Kidney (tissue), 13 donors: ENCODE measurements at regions not wholly inside any gene's neighbourhood (a gene's known extent, or its start where the extent isn't known, plus 50 kb on each side); places are given as distances from the start of the nearest gene placed in this dataset.

ENCODE experiments used
- DNase-seq, 5 donors: peaks; one replicate each; pipeline ENCODE4 v3.0.0-alpha.2; 2013 to 2020
- FAIRE-seq: peaks from 2 replicates; lab custom pipeline; 2012; peaks lifted over from hg19 to GRCh38; lab: Jason Lieb, UNC
- H3K27ac ChIP-seq, 2 donors: one replicate each; pipeline ENCODE4 v1.7.0; 2013; ENCODE audit warnings: low read depth in 2 of 2, low read length in 2 of 2, inconsistent platforms in 1 of 2
- H3K27me3 ChIP-seq: one replicate; pipeline ENCODE4 v1.7.1; 2013; ENCODE audit warnings: low read length, inconsistent platforms; ENCODE audit not compliant: control insufficient read depth, insufficient read depth
- H3K36me3 ChIP-seq, 3 donors: one replicate each; pipeline versions ENCODE4 v1.7.0 to v1.7.1; 2013; ENCODE audit warnings: low read length in 3 of 3, control low read depth in 1 of 3, inconsistent platforms in 1 of 3; ENCODE audit not compliant: insufficient read depth in 3 of 3, control insufficient read depth in 2 of 3
- H3K4me1 ChIP-seq, 3 donors: one replicate each; pipeline versions ENCODE4 v1.7.0 to v1.7.1; 2013; ENCODE audit warnings: low read length in 3 of 3, inconsistent platforms in 1 of 3, low read depth in 1 of 3; ENCODE audit not compliant: control insufficient read depth in 2 of 3, insufficient read depth in 2 of 3
- H3K4me3 ChIP-seq, 3 donors: one replicate each; pipeline versions ENCODE4 v1.7.0 to v1.8.1; 2013; ENCODE audit warnings: low read length in 3 of 3, control low read depth in 1 of 3, inconsistent platforms in 1 of 3
- H3K9ac ChIP-seq, 3 donors: one replicate each; pipeline versions ENCODE4 v1.7.0 to v1.7.1; 2013; ENCODE audit warnings: low read length in 3 of 3, control low read depth in 1 of 3, inconsistent platforms in 1 of 3
- H3K9me3 ChIP-seq, 3 donors: one replicate each; pipeline versions ENCODE4 v1.7.0 to v1.7.1; 2013; ENCODE audit warnings: low read length in 3 of 3, control low read depth in 1 of 3, inconsistent platforms in 1 of 3; ENCODE audit not compliant: control insufficient read depth in 2 of 3, insufficient read depth in 1 of 3
- intact Hi-C: fragments of 100-400 bp; cut with DNase I; formaldehyde crosslinking; loops from one replicate; pipeline ENCODE4 v1.11.1; 2022
- TF ChIP-seq, protein P1 (sequence below): IDR thresholded peaks from 3 replicates; pipeline ENCODE4 v1.5.1; 2012; ENCODE audit warnings: mild to moderate bottlenecking, moderate library complexity, borderline replicate concordance; ENCODE audit not compliant: insufficient read depth; ENCODE audit errors: extremely low read depth
- donor health status: control.
- donor health status: control.
- donor health status: control.
- donor health status: control.
- donor health status: control.
- donor health status: DM: yes; HTN: yes; CAD: no.
- donor health status: Normal renal cell carcinoma (clear cell type).

DNA sequence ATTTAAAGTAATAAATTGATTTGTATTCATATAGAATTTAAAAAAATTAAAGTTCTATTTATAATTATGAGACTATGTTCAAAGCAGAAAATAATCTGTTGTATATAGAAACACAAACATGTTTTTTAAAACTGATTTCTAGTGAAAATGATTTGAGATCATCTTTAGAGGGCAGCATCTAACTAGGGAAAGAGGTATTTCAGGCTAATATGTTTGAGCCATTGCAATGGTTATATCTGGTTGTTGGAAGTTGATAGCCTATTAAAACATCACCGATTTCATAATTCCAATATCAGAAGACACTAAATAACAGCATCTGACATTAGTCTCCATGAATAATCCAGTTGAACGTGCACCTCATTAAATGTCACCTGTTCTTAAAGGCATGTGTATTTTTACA lies 79.8 kb upstream of the SLITRK6 start:
- FAIRE-seq = no peak
- TF ChIP-seq, protein P1, sequence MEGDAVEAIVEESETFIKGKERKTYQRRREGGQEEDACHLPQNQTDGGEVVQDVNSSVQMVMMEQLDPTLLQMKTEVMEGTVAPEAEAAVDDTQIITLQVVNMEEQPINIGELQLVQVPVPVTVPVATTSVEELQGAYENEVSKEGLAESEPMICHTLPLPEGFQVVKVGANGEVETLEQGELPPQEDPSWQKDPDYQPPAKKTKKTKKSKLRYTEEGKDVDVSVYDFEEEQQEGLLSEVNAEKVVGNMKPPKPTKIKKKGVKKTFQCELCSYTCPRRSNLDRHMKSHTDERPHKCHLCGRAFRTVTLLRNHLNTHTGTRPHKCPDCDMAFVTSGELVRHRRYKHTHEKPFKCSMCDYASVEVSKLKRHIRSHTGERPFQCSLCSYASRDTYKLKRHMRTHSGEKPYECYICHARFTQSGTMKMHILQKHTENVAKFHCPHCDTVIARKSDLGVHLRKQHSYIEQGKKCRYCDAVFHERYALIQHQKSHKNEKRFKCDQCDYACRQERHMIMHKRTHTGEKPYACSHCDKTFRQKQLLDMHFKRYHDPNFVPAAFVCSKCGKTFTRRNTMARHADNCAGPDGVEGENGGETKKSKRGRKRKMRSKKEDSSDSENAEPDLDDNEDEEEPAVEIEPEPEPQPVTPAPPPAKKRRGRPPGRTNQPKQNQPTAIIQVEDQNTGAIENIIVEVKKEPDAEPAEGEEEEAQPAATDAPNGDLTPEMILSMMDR = no peak
- intact Hi-C loops = no loop called here
- H3K27ac ChIP-seq = no peak overlapping the region
- no peak overlapping the region for H3K9ac ChIP-seq
- H3K36me3 ChIP-seq = no peaks in the 10 kb centered on the region
- no peak for DNase-seq
- no peak overlapping the region for H3K4me3 ChIP-seq
- H3K27me3 ChIP-seq = no peaks in the 10 kb centered on the region
- no peaks in the 10 kb centered on the region for H3K4me1 ChIP-seq
- H3K9me3 ChIP-seq = no peaks in the 10 kb centered on the region

DNA sequence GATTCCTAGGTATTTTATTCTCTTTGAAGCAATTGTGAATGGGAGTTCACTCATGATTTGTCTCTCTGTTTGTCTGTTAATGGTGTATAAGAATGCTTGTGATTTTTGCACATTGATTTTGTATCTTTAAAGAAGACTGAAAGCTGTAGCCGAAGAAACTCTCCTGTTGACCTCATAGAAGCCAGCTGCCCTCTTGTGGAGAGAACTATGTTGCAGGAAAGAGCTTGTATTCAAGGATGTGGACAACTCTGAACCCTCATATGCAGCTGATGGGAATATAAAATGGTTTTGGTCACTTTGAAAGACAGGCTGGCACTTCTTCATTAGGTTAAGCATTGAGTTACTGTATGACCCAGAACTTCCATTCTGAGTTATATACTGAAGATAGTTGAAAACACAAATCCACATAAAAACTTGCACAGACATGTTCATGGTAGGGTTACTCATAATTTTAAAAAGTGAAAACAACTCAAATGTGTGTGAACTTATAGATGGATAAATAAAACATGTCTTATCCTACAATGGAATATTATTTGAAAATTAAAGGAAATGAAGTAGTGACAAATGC lies 65.8 kb upstream of the SLITRK6 start:
- intact Hi-C loops = no loop called here
- TF ChIP-seq, protein P1 = no peak
- H3K9me3 ChIP-seq = no peaks in the 10 kb centered on the region
- no peak overlapping the region for H3K4me3 ChIP-seq
- no peaks in the 10 kb centered on the region for H3K4me1 ChIP-seq
- no peak overlapping the region for H3K9ac ChIP-seq
- DNase-seq (peak in 2 of 5 donors; percentile 4 to 18), FAIRE-seq (no peak)
- no peaks in the 10 kb centered on the region for H3K36me3 ChIP-seq
- no peaks in the 10 kb centered on the region for H3K27me3 ChIP-seq
- H3K27ac ChIP-seq = no peak overlapping the region

GRCh38 chr13:85853901-85854663 lies 54.9 kb upstream of the SLITRK6 start:
- DNase-seq (peak in 1 of 5 donors; percentile 55), FAIRE-seq (no peak)
- H3K9me3 ChIP-seq = peaks cover 0 to 10% (median 2%) of the 10 kb centered on the region in 3 donors
- H3K4me3 ChIP-seq = no peak overlapping the region
- TF ChIP-seq, protein P1 = no peak
- H3K4me1 ChIP-seq = no peaks in the 10 kb centered on the region
- intact Hi-C loops = no loop called here
- H3K36me3 ChIP-seq = no peaks in the 10 kb centered on the region
- H3K27me3 ChIP-seq = no peaks in the 10 kb centered on the region
- H3K9ac ChIP-seq = no peak overlapping the region
- H3K27ac ChIP-seq = no peak overlapping the region
